Midbrain (tissue), 1 donor: ENCODE measurements at regions not wholly inside any gene's neighbourhood (a gene's known extent, or its start where the extent isn't known, plus 50 kb on each side); places are given as distances from the start of the nearest gene placed in this dataset.

Source experiments
- DNase-seq: peaks from one replicate; lab custom pipeline; 2025; lab: John Stamatoyannopoulos, UW

GRCh38 chr21:16815243-16815642, 697.6 kb upstream of the CXADR start:
- no peak for DNase-seq

- no peak for DNase-seq
These were observed 691.3 kb upstream of the CXADR start for GRCh38 chr21:16821588-16821987.

- DNase-seq = no peak
These were observed 683.3 kb upstream of the CXADR start for GRCh38 chr21:16829532-16829931.

- DNase-seq = no peak
These were observed 680.1 kb upstream of the CXADR start for GRCh38 chr21:16832791-16833190.

GRCh38 chr21:16834791-16835190, 678.1 kb upstream of the CXADR start:
- DNase-seq = no peak

- DNase-seq = no peak
These were observed 675.5 kb upstream of the CXADR start for GRCh38 chr21:16837321-16837720.

- no peak for DNase-seq
These were observed 675.1 kb upstream of the CXADR start for GRCh38 chr21:16837721-16838120.

GRCh38 chr21:16838331-16838730, 674.5 kb upstream of the CXADR start:
- no peak for DNase-seq

GRCh38 chr21:16840538-16840937, 672.3 kb upstream of the CXADR start:
- DNase-seq = peak; percentile 18

- DNase-seq = no peak
These were observed 670.7 kb upstream of the CXADR start for GRCh38 chr21:16841975-16842695.

GRCh38 chr21:16842696-16843035, 670.2 kb upstream of the CXADR start:
- no peak for DNase-seq

GRCh38 chr21:16847211-16847610, 665.6 kb upstream of the CXADR start:
- DNase-seq = no peak

GRCh38 chr21:16851054-16851453, 661.8 kb upstream of the CXADR start:
- DNase-seq = no peak

GRCh38 chr21:16855164-16855667, 657.6 kb upstream of the CXADR start:
- DNase-seq = no peak

GRCh38 chr21:16863362-16863905, 649.4 kb upstream of the CXADR start:
- no peak for DNase-seq

GRCh38 chr21:16863908-16864307, 648.9 kb upstream of the CXADR start:
- DNase-seq = no peak

- DNase-seq = no peak
These were observed 647.2 kb upstream of the CXADR start for GRCh38 chr21:16865632-16866031.

- no peak for DNase-seq
These were observed 646.0 kb upstream of the CXADR start for GRCh38 chr21:16866851-16867250.

GRCh38 chr21:16870103-16870502, 642.7 kb upstream of the CXADR start:
- DNase-seq = no peak

GRCh38 chr21:16872616-16873015, 640.2 kb upstream of the CXADR start:
- no peak for DNase-seq

GRCh38 chr21:16873176-16873575, 639.7 kb upstream of the CXADR start:
- no peak for DNase-seq

- no peak for DNase-seq
These were observed 639.2 kb upstream of the CXADR start for GRCh38 chr21:16873596-16873995.

- no peak for DNase-seq
These were observed 633.4 kb upstream of the CXADR start for GRCh38 chr21:16879479-16879878.

GRCh38 chr21:16891821-16892220, 621.0 kb upstream of the CXADR start:
- DNase-seq = no peak
